ENCODE measurements at regions not wholly inside any gene's neighbourhood (a gene's known extent, or its start where the extent isn't known, plus 50 kb on each side); places are given as distances from the start of the nearest gene placed in this dataset.
"Not testable (repeated sequence)": the region's sequence is repeated elsewhere in the genome, so short reads cannot be mapped to it uniquely, and the experiment has no call there.

GRCh38 chr11:134659882-134660281, 247.8 kb upstream of the B3GAT1 start:
- H3K27ac ChIP-seq: no peak overlapping the region
- no peaks in the 10 kb centered on the region for H3K27me3 ChIP-seq
- no peak overlapping the region for H2AFZ ChIP-seq (replicated peaks)
- Mint-ChIP-seq H3K4me1 (peaks cover 16% of the 10 kb centered on the region), H3K27me3 (ENCODE audit: insufficient read depth, low read depth) (peaks cover 20% of the 10 kb centered on the region), H3K4me3 (no peak overlapping the region), H3K36me3 (no peaks in the 10 kb centered on the region), H3K9me3 (peaks cover 20% of the 10 kb centered on the region), H3K27ac (no peak overlapping the region)
- TF ChIP-seq EZH2phosphoT487 (IDR thresholded peaks at IDR 0.05) (no peak), EZH2 (IDR thresholded peaks at IDR 0.05) (no peak), CTCF (IDR thresholded peaks at IDR 0.05) (no peak)
- no peak overlapping the region for H3K9ac ChIP-seq
- H3K9me3 ChIP-seq (ENCODE audit: low read depth): no peaks in the 10 kb centered on the region
- H3K36me3 ChIP-seq: no peaks in the 10 kb centered on the region
- H3F3A ChIP-seq (ENCODE audit: low read depth): peaks cover 12% of the 10 kb centered on the region
- no peaks in the 10 kb centered on the region for H3K79me2 ChIP-seq (ENCODE audit: low read depth)
- H4K20me1 ChIP-seq (ENCODE audit: low read depth): no peaks in the 10 kb centered on the region
- H3K4me3 ChIP-seq: no peak overlapping the region
- no peaks in the 10 kb centered on the region for H3K4me1 ChIP-seq
- no peak overlapping the region for H3K4me2 ChIP-seq
- DNase-seq (ENCODE audit: low spot score): no peak

- H3K4me1 Mint-ChIP-seq: peaks cover 23% of the 10 kb centered on the region
- Histone ChIP-seq H3K79me2 (ENCODE audit: low read depth) (no peaks in the 10 kb centered on the region), H4K20me1 (ENCODE audit: low read depth) (no peaks in the 10 kb centered on the region), H3K9ac (no peak overlapping the region), H3K9me3 (ENCODE audit: low read depth) (no peaks in the 10 kb centered on the region), H3K36me3 (no peaks in the 10 kb centered on the region), H3K27me3 (no peaks in the 10 kb centered on the region), H3K27ac (no peak overlapping the region), H2AFZ (replicated peaks) (no peak overlapping the region), H3K4me2 (no peak overlapping the region), H3K4me3 (no peak overlapping the region), H3F3A (ENCODE audit: low read depth) (peaks cover 12% of the 10 kb centered on the region), H3K4me1 (no peaks in the 10 kb centered on the region)
- H3K4me3 Mint-ChIP-seq: no peak overlapping the region
- TF ChIP-seq CTCF (IDR thresholded peaks at IDR 0.05) (no peak), EZH2phosphoT487 (IDR thresholded peaks at IDR 0.05) (no peak), EZH2 (IDR thresholded peaks at IDR 0.05) (no peak)
- DNase-seq (ENCODE audit: low spot score): no peak
- H3K27me3 Mint-ChIP-seq (ENCODE audit: insufficient read depth, low read depth): peaks cover 20% of the 10 kb centered on the region
- H3K27ac Mint-ChIP-seq: no peak overlapping the region
- H3K9me3 Mint-ChIP-seq: peaks cover 20% of the 10 kb centered on the region
- H3K36me3 Mint-ChIP-seq: no peaks in the 10 kb centered on the region
Observed at GRCh38 chr11:134658481-134659225, 246.6 kb upstream of the B3GAT1 start.

- Mint-ChIP-seq H3K9me3 (peaks cover 20% of the 10 kb centered on the region), H3K36me3 (no peaks in the 10 kb centered on the region), H3K27me3 (ENCODE audit: insufficient read depth, low read depth) (peaks cover 20% of the 10 kb centered on the region), H3K4me3 (no peak overlapping the region), H3K27ac (peak overlapping the region; percentile 46), H3K4me1 (peaks cover 23% of the 10 kb centered on the region)
- DNase-seq (ENCODE audit: low spot score): no peak
- no peak overlapping the region for H3K9ac ChIP-seq
- no peaks in the 10 kb centered on the region for H3K4me1 ChIP-seq
- no peaks in the 10 kb centered on the region for H3K27me3 ChIP-seq
- H3K36me3 ChIP-seq: no peaks in the 10 kb centered on the region
- no peak for TF ChIP-seq EZH2 (IDR thresholded peaks at IDR 0.05)
- H3K27ac ChIP-seq: no peak overlapping the region
- no peaks in the 10 kb centered on the region for H3K9me3 ChIP-seq (ENCODE audit: low read depth)
- no peak overlapping the region for H3K4me3 ChIP-seq
- H2AFZ ChIP-seq (replicated peaks): no peak overlapping the region
- H3F3A ChIP-seq (ENCODE audit: low read depth): peaks cover 12% of the 10 kb centered on the region
- no peak overlapping the region for H3K4me2 ChIP-seq
- H3K79me2 ChIP-seq (ENCODE audit: low read depth): no peaks in the 10 kb centered on the region
- H4K20me1 ChIP-seq (ENCODE audit: low read depth): no peaks in the 10 kb centered on the region
Observed at GRCh38 chr11:134657631-134658030, 245.6 kb upstream of the B3GAT1 start.

GRCh38 chr11:134656861-134657540, 245.0 kb upstream of the B3GAT1 start:
- peaks cover 20% of the 10 kb centered on the region for H3K9me3 Mint-ChIP-seq
- no peak overlapping the region for H3K4me3 ChIP-seq
- H3K36me3 ChIP-seq: no peaks in the 10 kb centered on the region
- H3K27ac ChIP-seq: no peak overlapping the region
- H3K9me3 ChIP-seq (ENCODE audit: low read depth): no peaks in the 10 kb centered on the region
- H3K4me3 Mint-ChIP-seq: no peak overlapping the region
- no peaks in the 10 kb centered on the region for H3K27me3 ChIP-seq
- no peak for DNase-seq (ENCODE audit: low spot score)
- H3K36me3 Mint-ChIP-seq: no peaks in the 10 kb centered on the region
- H3K79me2 ChIP-seq (ENCODE audit: low read depth): no peaks in the 10 kb centered on the region
- H4K20me1 ChIP-seq (ENCODE audit: low read depth): no peaks in the 10 kb centered on the region
- H3K4me2 ChIP-seq: no peak overlapping the region
- peaks cover 20% of the 10 kb centered on the region for H3K27me3 Mint-ChIP-seq (ENCODE audit: insufficient read depth, low read depth)
- no peaks in the 10 kb centered on the region for H3K4me1 ChIP-seq
- peaks cover 12% of the 10 kb centered on the region for H3F3A ChIP-seq (ENCODE audit: low read depth)
- peak overlapping the region; percentile 46 for H3K27ac Mint-ChIP-seq
- H2AFZ ChIP-seq (replicated peaks): no peak overlapping the region
- peaks cover 23% of the 10 kb centered on the region for H3K4me1 Mint-ChIP-seq
- H3K9ac ChIP-seq: no peak overlapping the region
- TF ChIP-seq CTCF (IDR thresholded peaks at IDR 0.05) (no peak), EZH2 (IDR thresholded peaks at IDR 0.05) (no peak), EZH2phosphoT487 (IDR thresholded peaks at IDR 0.05) (no peak)

GRCh38 chr11:134656086-134656840, 244.2 kb upstream of the B3GAT1 start:
- not testable (repeated sequence) for H3K9ac ChIP-seq; DNase-seq (ENCODE audit: low spot score); H3K79me2 ChIP-seq (ENCODE audit: low read depth); H3K27ac ChIP-seq; H3K36me3 ChIP-seq; H3K27me3 ChIP-seq; H3K4me2 ChIP-seq; H3K9me3 ChIP-seq (ENCODE audit: low read depth); H2AFZ ChIP-seq (replicated peaks); H3K4me3 ChIP-seq; H4K20me1 ChIP-seq (ENCODE audit: low read depth); H3K36me3 Mint-ChIP-seq; H3K4me1 ChIP-seq
- Mint-ChIP-seq H3K9me3 (peaks cover 14% of the 10 kb centered on the region), H3K27me3 (ENCODE audit: insufficient read depth, low read depth) (peaks cover 20% of the 10 kb centered on the region), H3K27ac (peak overlapping the region; percentile 38), H3K4me1 (peaks cover 23% of the 10 kb centered on the region), H3K4me3 (peak overlapping the region; percentile 31)
- peaks cover 12% of the 10 kb centered on the region for H3F3A ChIP-seq (ENCODE audit: low read depth)
